ENCODE measurements at regions not wholly inside any gene's neighbourhood (a gene's known extent, or its start where the extent isn't known, plus 50 kb on each side); places are given as distances from the start of the nearest gene placed in this dataset.

- H4K20me1 ChIP-seq (ENCODE audit: insufficient read depth) = no peaks in the 10 kb centered on the region
- no peak overlapping the region for H3K9ac ChIP-seq
- no peaks in the 10 kb centered on the region for H3K4me1 ChIP-seq (ENCODE audit: low read depth, poor library complexity, severe bottlenecking)
- H3K27me3 ChIP-seq (ENCODE audit: insufficient read depth, low read depth) = no peaks in the 10 kb centered on the region
- no peaks in the 10 kb centered on the region for H3K36me3 ChIP-seq (ENCODE audit: insufficient read depth)
- H3K4me2 ChIP-seq = no peak overlapping the region
- TF ChIP-seq, protein P1, sequence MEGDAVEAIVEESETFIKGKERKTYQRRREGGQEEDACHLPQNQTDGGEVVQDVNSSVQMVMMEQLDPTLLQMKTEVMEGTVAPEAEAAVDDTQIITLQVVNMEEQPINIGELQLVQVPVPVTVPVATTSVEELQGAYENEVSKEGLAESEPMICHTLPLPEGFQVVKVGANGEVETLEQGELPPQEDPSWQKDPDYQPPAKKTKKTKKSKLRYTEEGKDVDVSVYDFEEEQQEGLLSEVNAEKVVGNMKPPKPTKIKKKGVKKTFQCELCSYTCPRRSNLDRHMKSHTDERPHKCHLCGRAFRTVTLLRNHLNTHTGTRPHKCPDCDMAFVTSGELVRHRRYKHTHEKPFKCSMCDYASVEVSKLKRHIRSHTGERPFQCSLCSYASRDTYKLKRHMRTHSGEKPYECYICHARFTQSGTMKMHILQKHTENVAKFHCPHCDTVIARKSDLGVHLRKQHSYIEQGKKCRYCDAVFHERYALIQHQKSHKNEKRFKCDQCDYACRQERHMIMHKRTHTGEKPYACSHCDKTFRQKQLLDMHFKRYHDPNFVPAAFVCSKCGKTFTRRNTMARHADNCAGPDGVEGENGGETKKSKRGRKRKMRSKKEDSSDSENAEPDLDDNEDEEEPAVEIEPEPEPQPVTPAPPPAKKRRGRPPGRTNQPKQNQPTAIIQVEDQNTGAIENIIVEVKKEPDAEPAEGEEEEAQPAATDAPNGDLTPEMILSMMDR (conservative IDR thresholded peaks at IDR 0.05; ENCODE audit: low read depth, low read length) = no peak
- no peaks in the 10 kb centered on the region for H3K79me2 ChIP-seq (ENCODE audit: insufficient read depth, low read depth)
- H3K27ac ChIP-seq = no peak overlapping the region
- H2AFZ ChIP-seq (ENCODE audit: low read depth) = no peak overlapping the region
- H3K4me3 ChIP-seq (IDR thresholded peaks at IDR 0.05; ENCODE audit: insufficient read depth, low read depth, low read length) = no peak overlapping the region
Measured at GRCh38 chr5:30237189-30237588, 956.3 kb upstream of the CDH6 start.

DNA sequence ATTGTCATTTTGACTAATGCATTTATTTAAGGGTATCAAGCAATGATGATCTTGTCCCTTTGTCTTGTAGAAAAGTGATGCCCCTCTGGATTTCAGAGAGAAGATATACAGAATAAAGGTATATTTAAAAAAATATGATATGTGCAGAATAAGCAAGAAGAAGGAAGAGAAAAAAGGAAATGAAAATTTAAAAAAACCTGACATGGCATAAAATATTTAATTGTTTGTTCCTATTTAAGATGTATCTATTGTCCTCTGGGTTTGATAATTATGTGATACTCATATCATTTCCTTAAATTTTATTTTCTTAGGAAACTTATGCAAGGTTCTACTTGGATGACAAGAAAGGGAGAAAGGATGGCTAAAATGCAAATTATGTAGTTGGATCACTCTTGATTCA, 983.7 kb upstream of the CDH6 start:
- H3K4me3 ChIP-seq (IDR thresholded peaks at IDR 0.05; ENCODE audit: insufficient read depth, low read depth, low read length) = no peak overlapping the region
- H3K27me3 ChIP-seq (ENCODE audit: insufficient read depth, low read depth) = no peaks in the 10 kb centered on the region
- no peak overlapping the region for H3K27ac ChIP-seq
- H3K4me1 ChIP-seq (ENCODE audit: low read depth, poor library complexity, severe bottlenecking) = no peaks in the 10 kb centered on the region
- H3K36me3 ChIP-seq (ENCODE audit: insufficient read depth) = no peaks in the 10 kb centered on the region
- H3K79me2 ChIP-seq (ENCODE audit: insufficient read depth, low read depth) = no peaks in the 10 kb centered on the region
- no peak overlapping the region for H3K9ac ChIP-seq
- H2AFZ ChIP-seq (ENCODE audit: low read depth) = no peak overlapping the region
- no peaks in the 10 kb centered on the region for H4K20me1 ChIP-seq (ENCODE audit: insufficient read depth)
- no peak overlapping the region for H3K4me2 ChIP-seq
- TF ChIP-seq, protein P1 (conservative IDR thresholded peaks at IDR 0.05; ENCODE audit: low read depth, low read length) = no peak

DNA sequence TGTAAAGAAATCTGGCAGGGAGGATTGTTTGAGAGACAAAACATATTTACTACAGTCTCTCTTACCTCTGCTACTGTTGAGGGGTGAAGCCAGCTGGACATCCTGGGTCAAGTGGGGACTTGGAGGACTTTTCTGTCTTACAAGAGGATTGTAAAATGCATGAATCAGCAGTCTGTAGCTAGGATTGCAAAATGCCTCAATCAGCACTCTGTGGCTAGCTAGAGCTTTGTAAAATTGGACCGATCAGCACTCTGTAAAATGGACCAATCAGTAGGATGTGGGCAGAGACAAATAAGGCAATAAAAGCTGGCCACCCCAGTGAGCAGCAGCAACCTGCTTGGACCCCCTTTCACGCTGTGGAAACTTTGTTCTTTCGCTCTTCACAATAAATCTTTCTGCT, 995.8 kb upstream of the CDH6 start:
- TF ChIP-seq, protein P1 (conservative IDR thresholded peaks at IDR 0.05; ENCODE audit: low read depth, low read length) = no peak
- H3K27me3 ChIP-seq (ENCODE audit: insufficient read depth, low read depth) = no peaks in the 10 kb centered on the region
- H3K4me2 ChIP-seq = no peak overlapping the region; the same call in 1 of the 2 replicates
- H3K79me2 ChIP-seq (ENCODE audit: insufficient read depth, low read depth) = no peaks in the 10 kb centered on the region
- no peaks in the 10 kb centered on the region for H3K36me3 ChIP-seq (ENCODE audit: insufficient read depth)
- no peak overlapping the region for H2AFZ ChIP-seq (ENCODE audit: low read depth)
- no peaks in the 10 kb centered on the region for H4K20me1 ChIP-seq (ENCODE audit: insufficient read depth)
- no peak overlapping the region for H3K4me3 ChIP-seq (IDR thresholded peaks at IDR 0.05; ENCODE audit: insufficient read depth, low read depth, low read length)
- H3K4me1 ChIP-seq (ENCODE audit: low read depth, poor library complexity, severe bottlenecking) = peaks cover 3% of the 10 kb centered on the region
- H3K9ac ChIP-seq = no peak overlapping the region
- no peak overlapping the region for H3K27ac ChIP-seq

DNA sequence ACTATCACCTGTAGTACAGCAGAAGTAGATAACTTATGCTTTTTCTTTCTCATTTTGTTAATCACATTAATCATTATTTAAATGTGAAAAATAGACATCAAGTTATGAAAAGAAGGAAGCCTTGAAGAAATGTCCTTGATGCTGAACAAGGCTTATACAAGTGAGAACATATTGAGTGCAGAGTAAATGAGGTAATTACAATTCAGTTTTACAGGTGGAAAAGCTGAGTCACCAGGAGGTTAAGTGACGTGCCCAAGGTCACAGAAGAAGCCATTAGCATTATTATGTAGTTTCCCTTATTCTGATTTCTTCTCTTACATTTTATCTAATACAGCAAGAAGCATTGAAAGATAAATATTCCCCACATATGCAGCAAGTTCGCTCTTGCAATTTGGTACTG, 998.5 kb upstream of the CDH6 start:
- Histone ChIP-seq H3K27me3 (ENCODE audit: insufficient read depth, low read depth) (no peaks in the 10 kb centered on the region), H3K4me1 (ENCODE audit: low read depth, poor library complexity, severe bottlenecking) (peaks cover 3% of the 10 kb centered on the region), H3K4me2 (no peak overlapping the region), H3K36me3 (ENCODE audit: insufficient read depth) (no peaks in the 10 kb centered on the region), H3K79me2 (ENCODE audit: insufficient read depth, low read depth) (no peaks in the 10 kb centered on the region), H2AFZ (ENCODE audit: low read depth) (no peak overlapping the region), H4K20me1 (ENCODE audit: insufficient read depth) (no peaks in the 10 kb centered on the region), H3K4me3 (IDR thresholded peaks at IDR 0.05; ENCODE audit: insufficient read depth, low read depth, low read length) (no peak overlapping the region), H3K9ac (no peak overlapping the region), H3K27ac (no peak overlapping the region)
- TF ChIP-seq, protein P1 (conservative IDR thresholded peaks at IDR 0.05; ENCODE audit: low read depth, low read length) = no peak
